Cardiac muscle cell (in vitro differentiated cells and primary cell): ENCODE measurements at regions not wholly inside any gene's neighbourhood (a gene's known extent, or its start where the extent isn't known, plus 50 kb on each side); places are given as distances from the start of the nearest gene placed in this dataset.

Experiments
- DNase-seq, 2 donors: peaks; one replicate each; pipeline versions ENCODE4 v3.0.0 to v3.0.0-alpha.2; 2010 to 2017; ENCODE audit warnings: low read depth in 1 of 2, low spot score in 1 of 2
- H3K27ac ChIP-seq: fragments of 200-600 bp; sonication (generic); 2 replicates; pipeline ENCODE4 v1.5.1; 2016
- H3K27me3 ChIP-seq: fragments of 200-600 bp; sonication (generic); 2 replicates; pipeline ENCODE4 v1.6.0; 2016; ENCODE audit warnings: control low read depth
- H3K36me3 ChIP-seq: fragments of 200-600 bp; sonication (generic); 2 replicates; pipeline ENCODE4 v1.5.1; 2016; ENCODE audit warnings: control low read depth
- H3K4me1 ChIP-seq: fragments of 200-600 bp; sonication (generic); 2 replicates; pipeline ENCODE4 v1.8.1; 2017; ENCODE audit warnings: low read depth, mild to moderate bottlenecking, mixed run types
- H3K4me3 ChIP-seq: fragments of 200-600 bp; sonication (generic); 2 replicates; pipeline ENCODE4 v1.5.1; 2016; ENCODE audit warnings: mild to moderate bottlenecking
- H3K9me3 ChIP-seq: fragments of 200-600 bp; sonication (generic); 2 replicates; pipeline ENCODE4 v1.5.1; 2017; ENCODE audit warnings: low read depth, mild to moderate bottlenecking, control low read depth
- TF ChIP-seq, protein P1 (sequence below): IDR thresholded peaks from 2 replicates; pipeline ENCODE4 v1.5.1; 2012; ENCODE audit warnings: low read depth, mild to moderate bottlenecking, low read length

DNA sequence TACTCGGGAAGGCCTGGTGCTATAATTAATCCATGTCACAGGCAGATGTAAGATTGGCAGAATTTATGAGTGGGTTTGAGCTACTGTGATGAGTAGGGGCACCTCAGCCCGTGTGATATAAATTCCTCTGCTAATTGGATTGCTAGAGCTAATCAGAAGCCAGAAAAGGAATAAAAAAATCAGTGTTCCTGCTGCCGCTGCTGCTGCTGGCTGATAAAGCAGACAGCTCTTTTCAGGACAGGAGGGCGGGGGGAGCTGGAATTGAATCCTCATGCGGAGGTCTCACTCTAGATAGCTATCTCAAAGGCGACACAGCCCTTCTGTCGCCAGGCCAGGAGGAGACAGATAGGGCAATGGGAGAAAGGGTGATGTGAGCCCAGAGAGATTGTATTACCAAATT lies 182.7 kb upstream of the ZFHX3 start:
- DNase-seq: no peak
- H3K4me1 ChIP-seq: peaks cover 21% of the 10 kb centered on the region
- no peak overlapping the region for H3K4me3 ChIP-seq
- H3K9me3 ChIP-seq: no peaks in the 10 kb centered on the region
- TF ChIP-seq, protein P1, sequence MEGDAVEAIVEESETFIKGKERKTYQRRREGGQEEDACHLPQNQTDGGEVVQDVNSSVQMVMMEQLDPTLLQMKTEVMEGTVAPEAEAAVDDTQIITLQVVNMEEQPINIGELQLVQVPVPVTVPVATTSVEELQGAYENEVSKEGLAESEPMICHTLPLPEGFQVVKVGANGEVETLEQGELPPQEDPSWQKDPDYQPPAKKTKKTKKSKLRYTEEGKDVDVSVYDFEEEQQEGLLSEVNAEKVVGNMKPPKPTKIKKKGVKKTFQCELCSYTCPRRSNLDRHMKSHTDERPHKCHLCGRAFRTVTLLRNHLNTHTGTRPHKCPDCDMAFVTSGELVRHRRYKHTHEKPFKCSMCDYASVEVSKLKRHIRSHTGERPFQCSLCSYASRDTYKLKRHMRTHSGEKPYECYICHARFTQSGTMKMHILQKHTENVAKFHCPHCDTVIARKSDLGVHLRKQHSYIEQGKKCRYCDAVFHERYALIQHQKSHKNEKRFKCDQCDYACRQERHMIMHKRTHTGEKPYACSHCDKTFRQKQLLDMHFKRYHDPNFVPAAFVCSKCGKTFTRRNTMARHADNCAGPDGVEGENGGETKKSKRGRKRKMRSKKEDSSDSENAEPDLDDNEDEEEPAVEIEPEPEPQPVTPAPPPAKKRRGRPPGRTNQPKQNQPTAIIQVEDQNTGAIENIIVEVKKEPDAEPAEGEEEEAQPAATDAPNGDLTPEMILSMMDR: no peak
- H3K27me3 ChIP-seq: no peaks in the 10 kb centered on the region
- H3K36me3 ChIP-seq: no peaks in the 10 kb centered on the region
- no peak overlapping the region for H3K27ac ChIP-seq

DNA sequence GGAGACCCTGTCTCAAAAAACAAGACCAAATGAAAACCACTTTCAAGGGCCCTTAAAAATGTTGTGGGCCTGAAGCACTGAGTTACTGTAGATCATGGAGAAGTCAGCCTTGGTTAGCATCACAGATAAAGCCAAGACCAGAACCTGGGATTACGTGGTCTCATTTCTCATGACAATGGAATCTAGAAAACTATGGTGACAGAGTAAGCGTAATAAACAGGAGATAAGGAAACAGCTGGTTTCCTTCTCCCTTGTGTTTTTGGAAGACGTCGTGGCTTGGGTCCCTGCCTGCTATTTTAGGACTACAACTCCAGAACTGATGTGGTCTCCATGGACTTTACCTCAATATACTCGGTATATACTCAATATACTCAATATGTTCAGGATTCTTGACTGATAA lies 180.7 kb upstream of the ZFHX3 start:
- TF ChIP-seq, protein P1: no peak
- peaks cover 17% of the 10 kb centered on the region for H3K4me1 ChIP-seq
- H3K9me3 ChIP-seq: no peaks in the 10 kb centered on the region
- peak in 1 of 2 donors; percentile 93 for DNase-seq
- H3K36me3 ChIP-seq: no peaks in the 10 kb centered on the region
- no peak overlapping the region for H3K4me3 ChIP-seq
- no peaks in the 10 kb centered on the region for H3K27me3 ChIP-seq
- H3K27ac ChIP-seq: no peak overlapping the region

DNA sequence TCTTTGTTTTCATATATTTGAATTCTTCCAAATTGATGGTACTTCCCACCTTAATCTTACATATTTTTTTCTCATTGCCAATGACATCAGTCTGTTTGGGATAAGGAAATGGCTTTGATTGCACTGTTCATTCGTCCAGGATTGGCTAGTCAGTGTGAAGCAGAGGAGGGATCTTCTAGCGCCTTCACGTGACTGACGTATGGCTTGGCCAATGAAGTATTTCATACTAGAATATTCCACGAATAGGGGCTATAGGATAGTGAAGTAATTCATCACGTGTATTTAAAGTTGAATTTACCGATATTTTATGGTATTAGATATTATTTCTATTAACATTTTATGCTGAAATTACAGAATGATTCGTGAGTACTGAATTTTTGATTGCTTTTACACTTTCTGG lies 178.7 kb upstream of the ZFHX3 start:
- peaks cover 17% of the 10 kb centered on the region for H3K4me1 ChIP-seq
- TF ChIP-seq, protein P1: no peak
- no peak for DNase-seq
- H3K27me3 ChIP-seq: no peaks in the 10 kb centered on the region
- no peak overlapping the region for H3K4me3 ChIP-seq
- H3K36me3 ChIP-seq: no peaks in the 10 kb centered on the region
- no peaks in the 10 kb centered on the region for H3K9me3 ChIP-seq
- H3K27ac ChIP-seq: no peak overlapping the region

DNA sequence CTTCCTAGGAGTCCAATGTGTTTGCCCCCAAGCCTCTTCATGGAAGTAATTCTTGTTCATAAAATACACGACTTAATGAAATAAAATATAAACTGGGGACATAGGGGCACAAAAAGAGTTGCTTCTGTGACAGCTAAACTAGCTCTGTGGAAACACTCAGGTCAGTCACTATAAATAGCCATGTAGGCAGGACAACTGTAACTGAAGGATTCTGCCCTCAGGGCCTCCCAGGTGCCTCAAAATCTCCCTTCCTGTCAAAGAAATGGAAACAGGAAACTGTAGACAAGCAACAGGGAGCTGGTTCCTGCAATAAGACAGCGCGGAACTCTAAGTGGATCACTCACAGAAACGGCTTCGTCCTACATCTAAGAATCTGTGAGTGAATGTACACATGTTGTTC lies 178.1 kb upstream of the ZFHX3 start:
- Histone ChIP-seq H3K4me1 (peaks cover 17% of the 10 kb centered on the region), H3K9me3 (no peaks in the 10 kb centered on the region), H3K27ac (peak overlapping the region; percentile 53), H3K27me3 (no peaks in the 10 kb centered on the region), H3K36me3 (no peaks in the 10 kb centered on the region), H3K4me3 (no peak overlapping the region)
- TF ChIP-seq, protein P1: no peak
- peak in 1 of 2 donors; percentile 27 for DNase-seq

DNA sequence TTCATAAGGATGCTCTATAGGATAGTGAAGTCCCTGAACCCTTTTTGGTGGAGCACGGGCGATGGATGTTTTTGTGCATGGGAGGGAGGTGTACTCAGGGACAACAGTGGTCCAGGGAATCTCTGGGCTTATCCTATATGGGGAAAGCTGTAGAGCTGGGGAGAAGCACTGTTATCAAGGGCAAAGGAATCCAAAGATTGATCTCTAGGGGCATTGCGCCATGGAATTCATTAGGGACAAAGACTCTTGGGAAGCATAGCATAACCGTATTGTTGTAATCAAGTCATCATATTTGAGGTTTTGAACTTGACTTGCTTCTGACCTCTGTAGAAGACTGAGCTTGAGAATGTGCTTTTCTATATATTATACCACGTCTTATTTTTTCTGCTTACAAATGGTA lies 172.9 kb upstream of the ZFHX3 start:
- no peaks in the 10 kb centered on the region for H3K9me3 ChIP-seq
- H3K4me3 ChIP-seq: no peak overlapping the region
- H3K27ac ChIP-seq: no peak overlapping the region
- H3K27me3 ChIP-seq: no peaks in the 10 kb centered on the region
- peaks cover 2% of the 10 kb centered on the region for H3K4me1 ChIP-seq
- H3K36me3 ChIP-seq: no peaks in the 10 kb centered on the region
- TF ChIP-seq, protein P1: no peak
- DNase-seq: no peak

DNA sequence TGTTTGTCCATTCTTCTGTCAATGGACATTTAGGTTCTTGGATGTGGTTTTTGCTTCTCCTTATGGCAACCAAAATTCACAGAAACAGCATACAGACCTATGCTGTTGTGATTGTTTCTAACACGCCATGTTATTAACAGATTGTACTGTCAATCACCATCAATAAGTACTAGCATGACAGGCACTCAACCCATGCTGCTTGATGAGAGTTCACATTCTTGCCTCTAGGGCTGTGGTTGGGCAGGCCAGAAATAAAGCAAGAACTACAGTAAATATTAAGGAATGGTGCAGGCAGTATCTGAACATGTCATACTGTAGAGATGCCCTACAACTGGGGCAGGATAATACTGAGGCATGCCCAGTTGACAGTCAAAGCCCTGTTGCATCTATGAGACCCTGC lies 171.2 kb upstream of the ZFHX3 start:
- Histone ChIP-seq H3K4me3 (no peak overlapping the region), H3K36me3 (no peaks in the 10 kb centered on the region), H3K4me1 (no peaks in the 10 kb centered on the region), H3K27me3 (no peaks in the 10 kb centered on the region), H3K9me3 (no peaks in the 10 kb centered on the region), H3K27ac (no peak overlapping the region)
- TF ChIP-seq, protein P1: no peak
- no peak for DNase-seq
